Astrocyte (in vitro differentiated cells and primary cell): ENCODE measurements at regions not wholly inside any gene's neighbourhood (a gene's known extent, or its start where the extent isn't known, plus 50 kb on each side); places are given as distances from the start of the nearest gene placed in this dataset.

Experiments used
- DNase-seq: peaks from one replicate; pipeline ENCODE4 v3.0.0-alpha.2; 2010; ENCODE audit warnings: low read depth
- FAIRE-seq: peaks from 2 replicates; lab custom pipeline; 2011; peaks lifted over from hg19 to GRCh38; lab: Jason Lieb, UNC
- H2AFZ ChIP-seq: 2 replicates; pipeline ENCODE4 v1.6.0; 2012; ENCODE audit warnings: low read depth, low read length, inconsistent platforms
- H3K27ac ChIP-seq: 2 replicates; pipeline ENCODE4 v1.5.1; 2011; ENCODE audit warnings: low read depth, low read length, inconsistent platforms
- H3K27me3 ChIP-seq: 2 replicates; pipeline ENCODE4 v1.6.0; 2011; ENCODE audit warnings: low read length, inconsistent platforms; ENCODE audit not compliant: insufficient read depth
- H3K36me3 ChIP-seq: 2 replicates; pipeline ENCODE4 v1.5.1; 2011; ENCODE audit warnings: low read length, inconsistent platforms; ENCODE audit not compliant: insufficient read depth
- H3K4me1 ChIP-seq: 2 replicates; pipeline ENCODE4 v1.5.1; 2011; ENCODE audit warnings: low read length, inconsistent platforms; ENCODE audit not compliant: insufficient read depth
- H3K4me2 ChIP-seq: 2 replicates; pipeline ENCODE4 v1.6.0; 2012; ENCODE audit warnings: low read length, inconsistent platforms
- H3K4me3 ChIP-seq: 2 replicates; pipeline ENCODE4 v1.5.1; 2011; ENCODE audit warnings: low read depth, mild to moderate bottlenecking, low read length, inconsistent platforms; ENCODE audit not compliant: insufficient read depth
- H3K79me2 ChIP-seq: 2 replicates; pipeline ENCODE4 v1.6.0; 2012; ENCODE audit warnings: mild to moderate bottlenecking, low read length, inconsistent platforms; ENCODE audit not compliant: insufficient read depth
- H3K9ac ChIP-seq: 2 replicates; pipeline ENCODE4 v1.6.0; 2012; ENCODE audit warnings: mild to moderate bottlenecking, low read length, inconsistent platforms
- H3K9me3 ChIP-seq: 2 replicates; pipeline ENCODE4 v1.5.1; 2012; ENCODE audit warnings: low read depth, mild to moderate bottlenecking, low read length, inconsistent platforms; ENCODE audit not compliant: insufficient read depth
- H4K20me1 ChIP-seq: 2 replicates; pipeline ENCODE4 v1.6.0; 2012; ENCODE audit warnings: low read length, inconsistent platforms; ENCODE audit not compliant: insufficient read depth
- H3K27ac Mint-ChIP-seq: one replicate; pipeline ENCODE4 v1.8.0; 2021; ENCODE audit warnings: mild to moderate bottlenecking, mixed read lengths; ENCODE audit not compliant: unreplicated experiment
- H3K27me3 Mint-ChIP-seq: one replicate; pipeline ENCODE4 v1.8.0; 2021; ENCODE audit warnings: low read depth, mixed read lengths; ENCODE audit not compliant: unreplicated experiment
- H3K36me3 Mint-ChIP-seq: one replicate; pipeline ENCODE4 v1.8.0; 2021; ENCODE audit warnings: low read depth, mixed read lengths; ENCODE audit not compliant: unreplicated experiment
- H3K4me1 Mint-ChIP-seq: one replicate; pipeline ENCODE4 v1.8.0; 2021; ENCODE audit warnings: low read depth, mixed read lengths; ENCODE audit not compliant: unreplicated experiment
- H3K4me3 Mint-ChIP-seq: one replicate; pipeline ENCODE4 v1.8.0; 2021; ENCODE audit warnings: mild to moderate bottlenecking, moderate library complexity, mixed read lengths; ENCODE audit not compliant: unreplicated experiment
- H3K9me3 Mint-ChIP-seq: one replicate; pipeline ENCODE4 v1.8.0; 2021; ENCODE audit warnings: mild to moderate bottlenecking, mixed read lengths; ENCODE audit not compliant: unreplicated experiment
- EZH2 ChIP-seq: IDR thresholded peaks from 2 replicates; pipeline ENCODE4 v1.6.1; 2012; ENCODE audit warnings: mild to moderate bottlenecking, low read length, inconsistent platforms; ENCODE audit not compliant: insufficient read depth
- TF ChIP-seq, protein P1 (sequence below): IDR thresholded peaks from 2 replicates; pipeline ENCODE4 v1.5.1; 2011; ENCODE audit warnings: low read depth, mild to moderate bottlenecking, inconsistent platforms, low read length, moderate library complexity; ENCODE audit not compliant: insufficient read depth

GRCh38 chr5:122608222-122608621 lies 166.7 kb upstream of the SNX2 start:
- H3K4me2 ChIP-seq: no peak overlapping the region
- H3K36me3 ChIP-seq: no peaks in the 10 kb centered on the region
- H3K36me3 Mint-ChIP-seq: no peaks in the 10 kb centered on the region
- H3K27me3 ChIP-seq: no peaks in the 10 kb centered on the region
- no peak overlapping the region for H3K27ac Mint-ChIP-seq
- no peaks in the 10 kb centered on the region for H3K27me3 Mint-ChIP-seq
- no peaks in the 10 kb centered on the region for H3K9me3 Mint-ChIP-seq
- no peak for FAIRE-seq
- no peak overlapping the region for H2AFZ ChIP-seq
- H4K20me1 ChIP-seq: no peaks in the 10 kb centered on the region
- H3K4me1 ChIP-seq: peaks cover 4% of the 10 kb centered on the region
- H3K4me1 Mint-ChIP-seq: peaks cover 8% of the 10 kb centered on the region
- H3K4me3 Mint-ChIP-seq: no peak overlapping the region
- DNase-seq: no peak
- no peak overlapping the region for H3K4me3 ChIP-seq
- TF ChIP-seq, protein P1, sequence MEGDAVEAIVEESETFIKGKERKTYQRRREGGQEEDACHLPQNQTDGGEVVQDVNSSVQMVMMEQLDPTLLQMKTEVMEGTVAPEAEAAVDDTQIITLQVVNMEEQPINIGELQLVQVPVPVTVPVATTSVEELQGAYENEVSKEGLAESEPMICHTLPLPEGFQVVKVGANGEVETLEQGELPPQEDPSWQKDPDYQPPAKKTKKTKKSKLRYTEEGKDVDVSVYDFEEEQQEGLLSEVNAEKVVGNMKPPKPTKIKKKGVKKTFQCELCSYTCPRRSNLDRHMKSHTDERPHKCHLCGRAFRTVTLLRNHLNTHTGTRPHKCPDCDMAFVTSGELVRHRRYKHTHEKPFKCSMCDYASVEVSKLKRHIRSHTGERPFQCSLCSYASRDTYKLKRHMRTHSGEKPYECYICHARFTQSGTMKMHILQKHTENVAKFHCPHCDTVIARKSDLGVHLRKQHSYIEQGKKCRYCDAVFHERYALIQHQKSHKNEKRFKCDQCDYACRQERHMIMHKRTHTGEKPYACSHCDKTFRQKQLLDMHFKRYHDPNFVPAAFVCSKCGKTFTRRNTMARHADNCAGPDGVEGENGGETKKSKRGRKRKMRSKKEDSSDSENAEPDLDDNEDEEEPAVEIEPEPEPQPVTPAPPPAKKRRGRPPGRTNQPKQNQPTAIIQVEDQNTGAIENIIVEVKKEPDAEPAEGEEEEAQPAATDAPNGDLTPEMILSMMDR: no peak
- TF ChIP-seq EZH2: no peak
- H3K27ac ChIP-seq: no peak overlapping the region
- no peaks in the 10 kb centered on the region for H3K79me2 ChIP-seq
- no peak overlapping the region for H3K9ac ChIP-seq
- H3K9me3 ChIP-seq: no peaks in the 10 kb centered on the region

DNA sequence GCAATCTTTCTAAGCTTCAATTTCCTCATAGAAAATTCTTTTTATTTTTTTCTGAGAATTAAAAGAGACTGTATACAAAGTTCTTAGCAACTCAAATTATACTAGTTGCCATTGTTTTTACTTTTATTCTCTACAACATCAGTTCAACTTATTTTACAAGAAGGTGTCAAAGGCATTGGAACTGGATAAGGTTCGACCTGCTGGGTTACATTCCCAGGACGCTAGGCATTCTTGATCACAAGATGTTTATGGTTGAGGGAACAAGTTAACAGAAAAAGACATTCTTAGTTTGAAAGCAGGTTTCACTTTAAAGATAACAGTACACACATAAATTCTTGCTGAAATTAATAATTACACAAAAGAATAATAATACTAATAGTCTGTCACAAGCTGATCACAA lies 163.5 kb upstream of the SNX2 start:
- H3K27ac ChIP-seq: no peak overlapping the region
- H3K4me1 Mint-ChIP-seq: peaks cover 8% of the 10 kb centered on the region

DNA sequence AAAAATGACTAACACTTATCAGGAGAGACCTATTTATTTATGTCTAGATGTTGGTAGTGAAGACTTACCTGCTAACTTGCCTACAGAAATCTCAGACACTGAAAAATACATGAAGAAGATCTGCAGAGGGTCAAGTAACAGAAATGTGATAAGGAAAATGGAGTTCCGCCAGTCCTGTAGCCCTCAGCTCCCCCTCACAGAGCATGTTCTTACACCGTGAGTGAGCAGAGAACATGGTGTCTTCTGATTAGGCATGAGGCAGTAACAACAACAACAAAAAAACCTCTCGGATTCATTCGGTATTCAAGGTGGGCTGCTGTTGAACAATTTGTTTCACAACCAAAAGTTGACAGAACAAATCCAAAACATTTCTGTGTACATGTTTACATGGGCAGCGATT lies 162.0 kb upstream of the SNX2 start:
- Mint-ChIP-seq H3K4me1 (peaks cover 5% of the 10 kb centered on the region), H3K27ac (no peak overlapping the region), H3K4me3 (no peak overlapping the region), H3K27me3 (no peaks in the 10 kb centered on the region), H3K9me3 (no peaks in the 10 kb centered on the region), H3K36me3 (no peaks in the 10 kb centered on the region)
- Histone ChIP-seq H3K4me2 (no peak overlapping the region), H3K9me3 (no peaks in the 10 kb centered on the region), H2AFZ (no peak overlapping the region), H3K27ac (no peak overlapping the region), H4K20me1 (no peaks in the 10 kb centered on the region), H3K36me3 (no peaks in the 10 kb centered on the region), H3K79me2 (no peaks in the 10 kb centered on the region), H3K4me1 (peaks cover 4% of the 10 kb centered on the region), H3K4me3 (no peak overlapping the region), H3K9ac (no peak overlapping the region), H3K27me3 (no peaks in the 10 kb centered on the region)
- DNase-seq (no peak), FAIRE-seq (no peak)
- TF ChIP-seq EZH2: no peak
- TF ChIP-seq, protein P1: no peak

More for the DNA sequence above, 163.5 kb upstream of the SNX2 start:
- Histone ChIP-seq H3K27me3 (no peaks in the 10 kb centered on the region), H3K4me2 (peak overlapping the region; percentile 33), H3K4me3 (no peak overlapping the region), H2AFZ (no peak overlapping the region), H3K36me3 (no peaks in the 10 kb centered on the region), H3K9ac (no peak overlapping the region), H4K20me1 (no peaks in the 10 kb centered on the region), H3K9me3 (no peaks in the 10 kb centered on the region), H3K79me2 (no peaks in the 10 kb centered on the region), H3K4me1 (peaks cover 4% of the 10 kb centered on the region)
- Mint-ChIP-seq H3K27ac (no peak overlapping the region), H3K27me3 (no peaks in the 10 kb centered on the region), H3K36me3 (no peaks in the 10 kb centered on the region), H3K4me3 (no peak overlapping the region), H3K9me3 (no peaks in the 10 kb centered on the region)
- no peak for TF ChIP-seq EZH2
- TF ChIP-seq, protein P1: no peak
- DNase-seq (no peak), FAIRE-seq (no peak)
